Breast epithelium (tissue), 3 donors: ENCODE measurements at regions not wholly inside any gene's neighbourhood (a gene's known extent, or its start where the extent isn't known, plus 50 kb on each side); places are given as distances from the start of the nearest gene placed in this dataset.

ENCODE experiments used
- CTCF ChIP-seq, 3 donors: fragments of 450-650 bp; IDR thresholded peaks; one replicate each; pipeline ENCODE4 v1.5.1; 2016 to 2017; ENCODE audit warnings: antibody characterized with exemption in 3 of 3, mild to moderate bottlenecking in 3 of 3, moderate library complexity in 3 of 3
- POLR2A ChIP-seq: fragments of 450-650 bp; IDR thresholded peaks from one replicate; pipeline ENCODE4 v1.6.1; 2016; ENCODE audit warnings: antibody characterized with exemption, mild to moderate bottlenecking, moderate library complexity

- TF ChIP-seq CTCF (IDR thresholded peaks at IDR 0.05) (no peak), POLR2A (no peak)
Observed at GRCh38 chr15:29352402-29352801, 82.8 kb upstream of the NSMCE3 start.
